ENCODE measurements at regions not wholly inside any gene's neighbourhood (a gene's known extent, or its start where the extent isn't known, plus 50 kb on each side); places are given as distances from the start of the nearest gene placed in this dataset.

GRCh38 chr16:87117936-87118335 lies 199.3 kb downstream of the C16orf95 start:
- Histone ChIP-seq H3K4me2 (ENCODE audit: control insufficient read depth, insufficient read depth) (no peak overlapping the region), H3K9ac (ENCODE audit: control insufficient read depth, insufficient read depth, low read length) (no peak overlapping the region), H3K27ac (ENCODE audit: control insufficient read depth, insufficient read depth) (no peak overlapping the region), H3K4me3 (no peak overlapping the region), H3K36me3 (ENCODE audit: control insufficient read depth in 2 of 2, insufficient read depth in 2 of 2, low read length in 1 of 2) (no peaks in the 10 kb centered on the region), H4K20me1 (ENCODE audit: control insufficient read depth, insufficient read depth) (no peaks in the 10 kb centered on the region), H3K4me1 (ENCODE audit: control insufficient read depth, insufficient read depth, low read length) (no peaks in the 10 kb centered on the region), H3K9me3 (replicated peaks; ENCODE audit: control insufficient read depth, insufficient read depth, low read length) (no peaks in the 10 kb centered on the region), H2AFZ (ENCODE audit: control insufficient read depth, low read depth, low read length) (no peak overlapping the region), H3K27me3 (replicated peaks in 1 of 2; ENCODE audit: control insufficient read depth in 2 of 2, insufficient read depth in 2 of 2, low read length in 1 of 2) (no peaks in the 10 kb centered on the region), H3K79me2 (ENCODE audit: control insufficient read depth, insufficient read depth, low read length) (no peaks in the 10 kb centered on the region)
- SMC1A ChIA-PET (ENCODE audit: uncharacterized antibody, unreplicated experiment): no interaction called here
- intact Hi-C loops (cut with micrococcal nuclease; ENCODE audit: unreplicated experiment) (no loop called here), in situ Hi-C loops (cut with MboI) (no loop called here)
- no peak for FAIRE-seq
- ATAC-seq: no peak
- WGBS (ENCODE audit: insufficient coverage, insufficient replicate concordance, low lambda C conversion rate, missing lambda C conversion rate): 12% methylated on average over 12 of the region's 12 CpGs
- CTCF ChIA-PET: no interaction called here
- DNase-seq (ENCODE audit: low read depth, low spot score): no peak
- POLR2A ChIA-PET: no interaction called here
- no peak for TF ChIP-seq HSF1 (IDR thresholded peaks at IDR 0.05; ENCODE audit: low read depth, low read length)
- no peak for TF ChIP-seq IRF3 (IDR thresholded peaks at IDR 0.05)
- TF ChIP-seq, protein P1, sequence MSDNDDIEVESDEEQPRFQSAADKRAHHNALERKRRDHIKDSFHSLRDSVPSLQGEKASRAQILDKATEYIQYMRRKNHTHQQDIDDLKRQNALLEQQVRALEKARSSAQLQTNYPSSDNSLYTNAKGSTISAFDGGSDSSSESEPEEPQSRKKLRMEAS (IDR thresholded peaks at IDR 0.05; ENCODE audit: low read depth, low read length): no peak
- TF ChIP-seq EP300 (IDR thresholded peaks at IDR 0.05; ENCODE audit: borderline replicate concordance in 1 of 2, control insufficient read depth in 1 of 2, low read depth in 2 of 2, low read length in 2 of 2): no peak
- TF ChIP-seq SPI1 (IDR thresholded peaks at IDR 0.05; ENCODE audit: borderline replicate concordance, insufficient read depth, low read depth, low read length): no peak
- TF ChIP-seq NKRF (conservative IDR thresholded peaks at IDR 0.05): no peak
- TF ChIP-seq JUNB (IDR thresholded peaks at IDR 0.05): no peak
- TF ChIP-seq ZNF274 (IDR thresholded peaks at IDR 0.05; ENCODE audit: insufficient read depth, insufficient read length): no peak
- RAD21 ChIA-PET (ENCODE audit: unreplicated experiment): no interaction called here
- no TSS peak for BruUV-seq (replicated peaks)
